WTC11 (cell line): ENCODE measurements at regions not wholly inside any gene's neighbourhood (a gene's known extent, or its start where the extent isn't known, plus 50 kb on each side); places are given as distances from the start of the nearest gene placed in this dataset.

Source experiments
- ATAC-seq: fragments of 200-7000 bp; cut with Tn5 transposase; 2 replicates; pipeline ENCODE4 v1.10.0; 2021; ENCODE audit warnings: mild to moderate bottlenecking, moderate library complexity
- CTCF ChIA-PET: fragments of 300-600 bp; sonication (Branson Sonifier 250); formaldehyde crosslinking; loops from one replicate; lab custom pipeline; 2021; ENCODE audit warnings: antibody characterized with exemption; lab: Charles Lee
- POLR2A ChIA-PET: fragments of 350-600 bp; sonication (Branson Sonifier 250); formaldehyde crosslinking; loops from one replicate; lab custom pipeline; 2021; ENCODE audit warnings: antibody characterized with exemption; lab: Charles Lee
- DNase-seq: peaks from one replicate; pipeline ENCODE4 v3.0.0; 2021; ENCODE audit warnings: low spot score
- H3K27ac Mint-ChIP-seq: 2 replicates; pipeline ENCODE4 v1.8.0; 2021; ENCODE audit warnings: mixed read lengths
- H3K27me3 Mint-ChIP-seq: 2 replicates; pipeline ENCODE4 v1.8.0; 2021; ENCODE audit warnings: low read depth, mild to moderate bottlenecking, moderate library complexity, mixed read lengths
- H3K36me3 Mint-ChIP-seq: 2 replicates; pipeline ENCODE4 v1.8.0; 2021; ENCODE audit warnings: mixed read lengths
- H3K4me1 Mint-ChIP-seq: 2 replicates; pipeline ENCODE4 v1.8.0; 2022; ENCODE audit warnings: mixed read lengths
- H3K4me3 Mint-ChIP-seq: 2 replicates; pipeline ENCODE4 v1.8.0; 2021; ENCODE audit warnings: mild to moderate bottlenecking, moderate library complexity, mixed read lengths
- H3K9me3 Mint-ChIP-seq: 2 replicates; pipeline ENCODE4 v1.8.0; 2021; ENCODE audit warnings: mixed read lengths
- ATF2 ChIP-seq: sonication (generic); formaldehyde crosslinking; IDR thresholded peaks from 2 replicates; pipeline ENCODE4 v1.8.1; 2022; ENCODE audit warnings: low read depth, missing genetic modification reagents, borderline replicate concordance
- CDX4 ChIP-seq: fragments of 250-450 bp; sonication (Bioruptor Pico); IDR thresholded peaks from 2 replicates; pipeline ENCODE4 v1.9.0; 2021; ENCODE audit warnings: moderate library complexity, mild to moderate bottlenecking, inconsistent platforms, borderline replicate concordance
- CTCF ChIP-seq: fragments of 200-600 bp; IDR thresholded peaks from 2 replicates; pipeline ENCODE4 v1.8.0; 2022; ENCODE audit warnings: antibody characterized with exemption
- E2F4 ChIP-seq: sonication (generic); formaldehyde crosslinking; IDR thresholded peaks from 2 replicates; pipeline ENCODE4 v1.8.1; 2022; ENCODE audit warnings: low read depth, mild to moderate bottlenecking, moderate library complexity, missing genetic modification reagents, borderline replicate concordance
- E2F5 ChIP-seq: sonication (generic); formaldehyde crosslinking; IDR thresholded peaks from 2 replicates; pipeline ENCODE4 v1.8.1; 2022; ENCODE audit warnings: mild to moderate bottlenecking, moderate library complexity, missing genetic modification reagents
- ESRRA ChIP-seq: sonication (generic); formaldehyde crosslinking; IDR thresholded peaks from 2 replicates; pipeline ENCODE4 v1.8.1; 2022; ENCODE audit warnings: mild to moderate bottlenecking, missing genetic modification reagents, borderline replicate concordance
- FOXJ3 ChIP-seq: sonication (generic); formaldehyde crosslinking; IDR thresholded peaks from 2 replicates; pipeline ENCODE4 v1.9.0; 2021; ENCODE audit warnings: missing genetic modification reagents, mild to moderate bottlenecking, borderline replicate concordance
- FOXP1 ChIP-seq: sonication (generic); formaldehyde crosslinking; IDR thresholded peaks from 2 replicates; pipeline ENCODE4 v1.8.0; 2022; ENCODE audit warnings: missing genetic modification reagents, mild to moderate bottlenecking, moderate library complexity, borderline replicate concordance
- FOXP4 ChIP-seq: sonication (generic); formaldehyde crosslinking; IDR thresholded peaks from 2 replicates; pipeline ENCODE4 v1.8.0; 2022; ENCODE audit warnings: mild to moderate bottlenecking, missing genetic modification reagents
- JAZF1 ChIP-seq: fragments of 250-450 bp; sonication (Bioruptor Pico); IDR thresholded peaks from 2 replicates; pipeline ENCODE4 v1.9.0; 2021; ENCODE audit warnings: moderate library complexity, mild to moderate bottlenecking, inconsistent platforms
- KAT7 ChIP-seq: sonication (generic); formaldehyde crosslinking; IDR thresholded peaks from 2 replicates; pipeline ENCODE4 v1.8.1; 2023; ENCODE audit warnings: missing genetic modification reagents, mild to moderate bottlenecking, borderline replicate concordance
- NFATC4 ChIP-seq: fragments of 250-450 bp; sonication (Bioruptor Pico); IDR thresholded peaks from 2 replicates; pipeline ENCODE4 v1.9.0; 2021; ENCODE audit warnings: mild to moderate bottlenecking
- PREB ChIP-seq: sonication (generic); formaldehyde crosslinking; IDR thresholded peaks from 2 replicates; pipeline ENCODE4 v1.8.1; 2022; ENCODE audit warnings: mild to moderate bottlenecking, missing genetic modification reagents, moderate library complexity, borderline replicate concordance
- SOX15 ChIP-seq: fragments of 250-450 bp; sonication (Bioruptor Pico); IDR thresholded peaks from 2 replicates; pipeline ENCODE4 v1.9.0; 2021; ENCODE audit warnings: mild to moderate bottlenecking
- TEAD1 ChIP-seq: sonication (generic); formaldehyde crosslinking; IDR thresholded peaks from 2 replicates; pipeline ENCODE4 v1.8.0; 2022; ENCODE audit warnings: mild to moderate bottlenecking, missing genetic modification reagents
- TEAD4 ChIP-seq: sonication (generic); formaldehyde crosslinking; IDR thresholded peaks from 2 replicates; pipeline ENCODE4 v1.8.0; 2022; ENCODE audit warnings: mild to moderate bottlenecking, missing genetic modification reagents
- USF2 ChIP-seq: sonication (generic); formaldehyde crosslinking; IDR thresholded peaks from 2 replicates; pipeline ENCODE4 v1.8.1; 2023; ENCODE audit warnings: mild to moderate bottlenecking, missing genetic modification reagents, moderate library complexity
- ZBTB21 ChIP-seq: sonication (generic); formaldehyde crosslinking; IDR thresholded peaks from 2 replicates; pipeline ENCODE4 v1.8.1; 2023; ENCODE audit warnings: mild to moderate bottlenecking, missing genetic modification reagents, borderline replicate concordance
- ZNF416 ChIP-seq: fragments of 250-450 bp; sonication (Bioruptor Pico); IDR thresholded peaks from 2 replicates; pipeline ENCODE4 v1.9.0; 2021; ENCODE audit warnings: mild to moderate bottlenecking, inconsistent platforms
- ZNF671 ChIP-seq: fragments of 250-450 bp; sonication (Bioruptor Pico); IDR thresholded peaks from 2 replicates; pipeline ENCODE4 v1.8.0; 2021; ENCODE audit warnings: mild to moderate bottlenecking
- ZSCAN18 ChIP-seq: fragments of 250-450 bp; sonication (Bioruptor Pico); IDR thresholded peaks from 2 replicates; pipeline ENCODE4 v2.1.2; 2022; ENCODE audit warnings: mild to moderate bottlenecking, moderate library complexity

- CTCF ChIA-PET = no interaction called here
- peaks cover 77% of the 10 kb centered on the region for H3K9me3 Mint-ChIP-seq
Observed at GRCh38 chr3:6540981-6541380, 319.9 kb upstream of the GRM7 start.

GRCh38 chr3:6542795-6543194 lies 318.1 kb upstream of the GRM7 start:
- DNase-seq (no peak), ATAC-seq (no peak)
- H3K9me3 Mint-ChIP-seq = peaks cover 67% of the 10 kb centered on the region
- H3K4me3 Mint-ChIP-seq = no peak overlapping the region
- ChIA-PET POLR2A (no interaction called here), CTCF (no interaction called here)
- H3K4me1 Mint-ChIP-seq = no peaks in the 10 kb centered on the region
- no peaks in the 10 kb centered on the region; the same call in 1 of the 2 replicates for H3K27me3 Mint-ChIP-seq
- H3K27ac Mint-ChIP-seq = no peak overlapping the region
- peaks cover 48% of the 10 kb centered on the region for H3K36me3 Mint-ChIP-seq
- TF ChIP-seq CTCF (no peak), JAZF1 (CRISPR knock-in tag) (no peak), NFATC4 (CRISPR knock-in tag) (no peak), PREB (CRISPR knock-in tag) (no peak), FOXP1 (no peak), ATF2 (CRISPR knock-in tag) (no peak)

More at GRCh38 chr3:6540981-6541380, 319.9 kb upstream of the GRM7 start:
- POLR2A ChIA-PET = no interaction called here
- DNase-seq = no peak
- Mint-ChIP-seq H3K4me1 (no peaks in the 10 kb centered on the region), H3K27ac (no peak overlapping the region), H3K4me3 (no peak overlapping the region), H3K36me3 (peaks cover 59% of the 10 kb centered on the region), H3K27me3 (no peaks in the 10 kb centered on the region; the same call in 1 of the 2 replicates)
- ATAC-seq = no peak
- TF ChIP-seq TEAD4 (CRISPR knock-in tag) = no peak
- TF ChIP-seq E2F4 (CRISPR knock-in tag) = no peak
- no peak for TF ChIP-seq ESRRA (CRISPR knock-in tag)
- TF ChIP-seq ZNF671 = no peak
- no peak for TF ChIP-seq ZSCAN18 (CRISPR knock-in tag)
- TF ChIP-seq KAT7 = no peak
- TF ChIP-seq ZNF416 (CRISPR knock-in tag) = no peak
- no peak for TF ChIP-seq FOXJ3 (CRISPR knock-in tag)
- TF ChIP-seq TEAD1 (CRISPR knock-in tag) = no peak
- no peak for TF ChIP-seq CDX4 (CRISPR knock-in tag)
- TF ChIP-seq SOX15 = no peak
- no peak for TF ChIP-seq E2F5
- TF ChIP-seq FOXP4 = no peak
- TF ChIP-seq ZBTB21 = no peak
- no peak for TF ChIP-seq USF2 (CRISPR knock-in tag)
